H1 (cell line): ENCODE measurements at regions not wholly inside any gene's neighbourhood (a gene's known extent, or its start where the extent isn't known, plus 50 kb on each side); places are given as distances from the start of the nearest gene placed in this dataset.

Experiments used
- CHD7 ChIP-seq: fragments of 300-600 bp; sonication (generic); IDR thresholded peaks from 2 replicates; pipeline ENCODE4 v1.7.1; 2012; ENCODE audit warnings: low read length, moderate library complexity, mild to moderate bottlenecking, inconsistent platforms; ENCODE audit not compliant: insufficient replicate concordance
- GTF2F1 ChIP-seq: IDR thresholded peaks from 2 replicates; pipeline ENCODE4 v1.6.1; 2012; ENCODE audit warnings: low read depth, low read length, improper control_type of control experiment, borderline replicate concordance
- KDM1A ChIP-seq: fragments of 200-600, 300-600 bp; sonication (generic); IDR thresholded peaks from 2 replicates; pipeline ENCODE4 v1.7.1; 2016; ENCODE audit warnings: mild to moderate bottlenecking, low read length, borderline replicate concordance
- KDM4A ChIP-seq: IDR thresholded peaks from one replicate; pipeline ENCODE4 v1.7.1; 2012; ENCODE audit warnings: low read depth, mild to moderate bottlenecking, moderate library complexity, low read length, inconsistent platforms; ENCODE audit not compliant: severe bottlenecking
- NRF1 ChIP-seq: IDR thresholded peaks from 2 replicates; pipeline ENCODE4 v1.6.1; 2011; ENCODE audit warnings: mild to moderate bottlenecking, low read depth, low read length, improper control_type of control experiment
- POLR2AphosphoS5 ChIP-seq: IDR thresholded peaks from 2 replicates; pipeline ENCODE4 v1.6.1; 2011; ENCODE audit warnings: low read depth, low read length
- RXRA ChIP-seq: IDR thresholded peaks from 2 replicates; pipeline ENCODE4 v1.6.1; 2011; ENCODE audit warnings: low read depth, mild to moderate bottlenecking, low read length, moderate library complexity; ENCODE audit not compliant: insufficient read depth
- SAP30 ChIP-seq: fragments of 300-600 bp; sonication (generic); IDR thresholded peaks from 2 replicates; pipeline ENCODE4 v1.7.1; 2012; ENCODE audit warnings: low read length, moderate library complexity, mild to moderate bottlenecking, inconsistent platforms; ENCODE audit not compliant: insufficient read depth, insufficient replicate concordance
- SP2 ChIP-seq: IDR thresholded peaks from 2 replicates; pipeline ENCODE4 v1.6.1; 2012; ENCODE audit warnings: mild to moderate bottlenecking, low read length, inconsistent platforms
- TBP ChIP-seq: IDR thresholded peaks from 2 replicates; pipeline ENCODE4 v1.6.1; 2011; ENCODE audit warnings: low read depth, low read length, improper control_type of control experiment
- TCF12 ChIP-seq: IDR thresholded peaks from 2 replicates; pipeline ENCODE4 v1.6.1; 2011; ENCODE audit warnings: low read depth, mild to moderate bottlenecking, low read length
- YY1 ChIP-seq: IDR thresholded peaks from 2 replicates; pipeline ENCODE4 v1.6.1; 2011; ENCODE audit warnings: low read depth, mild to moderate bottlenecking, low read length
- ZNF274 ChIP-seq: IDR thresholded peaks from 2 replicates; pipeline ENCODE4 v1.7.0; 2012; ENCODE audit warnings: low read length, borderline replicate concordance; ENCODE audit errors: extremely low read depth

- no peak for TF ChIP-seq CHD7
- TF ChIP-seq TCF12: no peak
- TF ChIP-seq YY1: no peak
- TF ChIP-seq NRF1: no peak
- TF ChIP-seq TBP: no peak
- no peak for TF ChIP-seq ZNF274
- TF ChIP-seq SP2: no peak
- TF ChIP-seq GTF2F1: no peak
- TF ChIP-seq POLR2AphosphoS5: no peak
- TF ChIP-seq RXRA: no peak
- TF ChIP-seq KDM1A: no peak
- TF ChIP-seq SAP30: no peak
- TF ChIP-seq KDM4A: no peak
These were observed 459.8 kb downstream of the IRS2 start (continued) for GRCh38 chr13:109326601-109327000.
